GM12891 (cell line): ENCODE measurements at regions not wholly inside any gene's neighbourhood (a gene's known extent, or its start where the extent isn't known, plus 50 kb on each side); places are given as distances from the start of the nearest gene placed in this dataset.
"Not testable (repeated sequence)": the region's sequence is repeated elsewhere in the genome, so short reads cannot be mapped to it uniquely, and the experiment has no call there.

Source experiments
- DNase-seq: peaks from one replicate; pipeline ENCODE4 v3.0.0; 2011; ENCODE audit warnings: low spot score; ENCODE audit not compliant: insufficient read length
- FAIRE-seq: peaks from 2 replicates; lab custom pipeline; 2011; peaks lifted over from hg19 to GRCh38; lab: Jason Lieb, UNC
- PAX5 ChIP-seq: IDR thresholded peaks from 2 replicates; pipeline ENCODE4 v1.6.1; 2011; ENCODE audit warnings: low read length, moderate library complexity, mild to moderate bottlenecking; ENCODE audit not compliant: insufficient read depth, severe bottlenecking
- POLR2A ChIP-seq: IDR thresholded peaks from 2 replicates; pipeline ENCODE4 v1.6.1; 2011; ENCODE audit warnings: low read depth, low read length, control low read depth
- POLR2AphosphoS5 ChIP-seq: IDR thresholded peaks from 2 replicates; pipeline ENCODE4 v1.6.1; 2011; ENCODE audit warnings: low read depth, low read length, control low read depth
- POU2F2 ChIP-seq: IDR thresholded peaks from 2 replicates; pipeline ENCODE4 v1.6.1; 2011; ENCODE audit warnings: low read depth, mild to moderate bottlenecking, control low read depth, low read length, moderate library complexity
- SPI1 ChIP-seq: IDR thresholded peaks from 2 replicates; pipeline ENCODE4 v1.6.1; 2011; ENCODE audit warnings: low read depth, low read length, control low read depth
- TAF1 ChIP-seq: IDR thresholded peaks from 2 replicates; pipeline ENCODE4 v1.6.1; 2011; ENCODE audit warnings: low read depth, low read length, control low read depth

DNA sequence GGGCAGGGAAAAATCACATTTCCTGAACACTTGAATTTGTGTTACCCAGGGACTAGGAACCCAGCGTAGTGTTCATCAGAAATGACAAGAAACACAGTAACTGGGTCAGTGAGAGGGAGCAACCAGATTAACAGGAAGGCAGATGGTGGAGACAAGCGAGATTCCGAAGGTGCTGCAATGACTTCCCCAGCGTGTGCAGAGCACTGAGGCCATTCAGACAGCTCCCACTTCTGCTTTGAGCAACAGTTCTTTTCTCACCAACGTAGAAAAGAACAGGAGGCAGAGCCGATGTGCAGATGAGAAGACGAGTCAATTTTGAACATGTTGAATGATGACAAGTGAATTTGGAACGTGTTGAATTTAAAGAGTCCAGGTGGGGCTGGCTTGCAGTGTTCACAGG lies 63.1 kb upstream of the IFNGR1 start:
- DNase-seq (no peak), FAIRE-seq (peak; percentile 93)
- TF ChIP-seq POLR2AphosphoS5 (no peak), PAX5 (no peak), POLR2A (no peak), POU2F2 (no peak), SPI1 (peak; percentile 93), TAF1 (no peak)

DNA sequence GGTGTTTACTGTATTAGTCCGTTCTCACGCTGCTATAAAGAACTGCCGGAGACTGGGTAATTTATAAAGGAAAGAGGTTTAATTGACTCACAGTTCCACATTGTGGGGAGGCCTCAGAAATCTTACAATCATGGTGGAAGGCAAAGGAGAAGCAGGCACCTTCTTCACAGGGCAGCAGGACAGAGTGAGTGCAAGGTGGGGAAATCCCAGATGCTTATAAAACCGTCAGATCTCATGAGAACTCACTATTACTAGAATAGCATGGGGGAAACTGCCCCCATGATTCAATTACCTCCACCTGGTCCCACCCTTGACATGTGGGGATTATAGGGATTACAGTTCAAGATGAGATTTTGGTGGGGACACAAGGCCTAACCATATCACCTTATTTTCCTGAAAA lies 60.1 kb upstream of the IFNGR1 start:
- DNase-seq, FAIRE-seq: not testable (repeated sequence)
- TF ChIP-seq SPI1, result 0 out of 2 replicates have a peak, but pooled peaks have one; percentile 7

DNA sequence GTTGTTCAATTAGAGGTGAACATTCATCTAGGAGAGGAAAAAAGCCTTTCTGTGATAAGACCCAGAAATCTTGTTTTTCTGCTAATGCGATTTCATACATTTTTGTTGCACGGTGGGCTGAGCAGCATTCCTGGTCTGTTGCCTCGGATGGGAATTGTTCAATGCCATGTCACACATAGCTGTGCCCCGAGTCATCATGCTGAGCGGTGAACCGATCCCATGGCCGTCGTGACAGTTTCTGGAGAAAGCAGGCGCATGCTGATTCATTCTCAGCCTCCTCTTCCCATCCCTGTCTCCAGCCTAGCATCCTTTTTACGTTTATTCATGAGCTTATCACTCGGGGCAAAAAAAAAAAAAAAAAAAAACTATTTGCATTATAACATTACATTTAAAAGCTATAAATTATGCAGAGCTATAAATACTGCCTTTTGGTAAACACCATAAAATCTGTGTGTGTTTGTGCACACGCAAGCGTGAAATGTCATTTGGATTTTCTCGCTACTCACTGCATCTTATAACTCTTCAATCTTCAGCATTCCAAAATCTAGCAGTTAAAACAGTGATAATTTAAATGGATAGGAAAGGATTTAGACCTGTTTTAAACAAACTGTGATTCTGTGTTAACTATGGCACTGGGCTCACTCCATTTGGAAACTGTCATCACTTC lies 58.9 kb upstream of the IFNGR1 start:
- no peak for DNase-seq
- peak; percentile 43 for FAIRE-seq
- TF ChIP-seq SPI1 (no peak), TAF1 (no peak), POLR2A (no peak), POU2F2 (no peak), POLR2AphosphoS5 (no peak)

DNA sequence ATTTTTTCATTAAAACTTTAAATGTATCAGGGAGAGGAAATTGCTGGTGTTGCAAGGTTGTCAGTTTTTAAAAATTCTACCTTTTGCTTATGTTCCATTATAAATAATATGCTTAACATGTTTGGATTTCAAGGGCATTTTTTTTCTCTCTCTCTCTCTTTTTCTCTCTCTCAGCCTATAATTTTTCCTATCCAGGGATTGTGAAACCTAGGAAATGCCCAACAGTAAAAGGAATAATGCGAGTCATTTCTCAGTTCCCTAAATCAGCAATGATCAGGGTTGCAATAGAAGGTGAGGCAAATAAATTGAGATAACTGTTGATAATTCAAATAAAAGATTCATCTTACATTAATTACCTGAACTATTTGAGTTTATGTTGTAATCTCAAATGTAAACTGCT lies 53.2 kb upstream of the IFNGR1 start:
- TF ChIP-seq POLR2A (no peak), SPI1 (peak; percentile 80)
- FAIRE-seq (no peak), DNase-seq (no peak)

DNA sequence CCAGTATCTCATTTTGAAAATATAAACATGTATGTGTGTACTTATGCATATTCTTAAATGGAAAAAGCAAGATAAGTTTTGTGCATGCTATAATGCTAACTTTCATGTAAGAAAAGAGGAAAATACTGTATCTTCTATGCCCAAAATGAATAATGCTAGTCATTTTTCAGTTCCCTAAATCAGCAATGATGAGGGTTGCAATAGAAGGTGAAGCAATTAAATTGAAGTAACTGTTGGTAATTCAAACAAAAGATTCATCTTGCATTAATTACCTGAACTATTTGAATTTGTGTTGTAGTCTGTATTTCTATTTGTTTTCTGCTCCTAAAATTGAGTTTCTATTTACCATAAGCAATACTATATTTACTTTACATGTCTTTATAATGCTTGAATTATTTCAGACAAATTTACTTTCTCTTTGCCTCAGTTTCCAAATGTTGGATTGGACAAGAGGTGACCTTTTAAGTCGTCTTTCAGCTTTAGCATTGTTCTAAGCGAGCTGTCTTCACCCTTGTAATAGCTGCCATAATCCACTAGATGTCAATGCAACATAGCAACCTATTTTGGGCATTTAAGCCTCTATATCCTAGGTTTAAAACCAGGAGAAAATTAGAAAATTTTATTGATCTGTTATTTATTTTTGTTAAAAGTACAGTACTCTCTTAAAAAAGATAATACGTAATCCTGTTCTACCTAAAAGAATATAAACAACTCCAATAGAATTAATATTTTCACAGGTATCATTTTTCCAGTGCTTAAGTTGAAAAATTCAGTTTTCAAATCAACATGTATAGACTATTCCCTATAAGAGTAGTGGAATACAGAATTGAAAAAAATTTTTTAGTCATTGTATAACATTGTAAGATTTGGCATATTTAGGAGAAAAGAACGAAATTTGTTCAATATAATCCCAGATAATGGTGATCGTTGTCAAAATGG lies 52.3 kb upstream of the IFNGR1 start:
- no peak for DNase-seq
- FAIRE-seq, result peak; percentile 94
- TF ChIP-seq POLR2AphosphoS5 (no peak), SPI1 (peak; percentile 62)

DNA sequence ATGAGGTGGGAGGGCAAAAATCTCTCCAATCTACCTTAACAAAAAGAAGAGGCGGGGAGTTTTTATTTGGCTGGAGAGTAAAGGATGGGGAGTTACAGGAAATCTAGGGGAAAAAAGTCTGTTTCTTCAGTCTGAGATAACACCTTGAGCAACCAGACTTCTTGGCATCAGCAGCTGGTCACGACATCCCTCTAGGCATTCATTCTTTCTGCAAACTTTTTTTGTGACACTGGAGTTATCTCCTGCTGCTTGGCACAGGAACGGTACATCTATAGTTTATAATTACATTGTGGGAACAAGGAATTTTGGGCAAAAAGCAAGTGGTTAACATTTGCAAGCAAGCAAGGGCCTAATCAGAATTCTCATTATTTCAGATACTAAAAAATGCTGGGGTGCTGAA lies 50.6 kb upstream of the IFNGR1 start:
- FAIRE-seq (peak; percentile 83), DNase-seq (no peak)
- TF ChIP-seq SPI1, result no peak
- TF ChIP-seq TAF1, result no peak

DNA sequence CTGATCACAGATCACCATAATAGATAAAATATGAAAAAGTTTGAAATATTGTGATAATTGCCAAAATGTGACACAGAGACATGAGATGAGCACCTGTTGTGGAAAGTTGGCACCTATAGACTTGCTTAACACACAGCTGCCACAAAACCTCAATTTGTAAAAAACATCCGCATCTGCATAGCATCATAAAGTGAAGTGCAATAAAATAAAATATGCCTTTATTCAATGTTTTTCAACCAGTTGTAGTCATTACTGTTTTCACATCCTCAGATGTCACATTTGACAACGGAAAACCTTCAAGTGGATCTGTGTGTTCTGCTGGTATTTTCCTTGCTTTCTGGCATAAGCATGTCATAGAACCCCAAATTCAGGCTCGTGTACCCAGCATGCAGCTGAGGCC lies 50.2 kb upstream of the IFNGR1 start:
- TF ChIP-seq POU2F2 (no peak), SPI1 (no peak), POLR2AphosphoS5 (no peak), POLR2A (no peak), PAX5 (no peak), TAF1 (no peak)
- FAIRE-seq, result no peak

More for the DNA sequence above, 50.2 kb upstream of the IFNGR1 start:
- DNase-seq, result no peak
